Parathyroid adenoma (tissue), 2 donors: ENCODE measurements at regions not wholly inside any gene's neighbourhood (a gene's known extent, or its start where the extent isn't known, plus 50 kb on each side); places are given as distances from the start of the nearest gene placed in this dataset.

Experiments used
- H2AFZ ChIP-seq: fragments of 300-600 bp; sonication (generic); one replicate; pipeline ENCODE4 v1.7.0; 2017; ENCODE audit warnings: antibody characterized with exemption, mild to moderate bottlenecking
- H3K27ac ChIP-seq: fragments of 300-600 bp; sonication (generic); one replicate; pipeline ENCODE4 v1.7.0; 2017
- H3K27me3 ChIP-seq: fragments of 300-600 bp; sonication (generic); one replicate; pipeline ENCODE4 v1.7.0; 2017; ENCODE audit warnings: low read length; ENCODE audit not compliant: control insufficient read depth, insufficient read depth
- H3K36me3 ChIP-seq: fragments of 300-600 bp; sonication (generic); one replicate; pipeline ENCODE4 v1.7.0; 2017; ENCODE audit warnings: low read length; ENCODE audit not compliant: control insufficient read depth, insufficient read depth
- H3K4me1 ChIP-seq: fragments of 300-600 bp; sonication (generic); one replicate; pipeline ENCODE4 v1.7.0; 2017; ENCODE audit warnings: control low read depth
- H3K4me2 ChIP-seq: fragments of 300-600 bp; sonication (generic); one replicate; pipeline ENCODE4 v1.7.0; 2017; ENCODE audit warnings: low read length
- H3K4me3 ChIP-seq: fragments of 300-600 bp; sonication (generic); one replicate; pipeline ENCODE4 v1.7.0; 2017; ENCODE audit warnings: low read depth, low read length
- H3K79me2 ChIP-seq: fragments of 300-600 bp; sonication (generic); one replicate; pipeline ENCODE4 v1.7.0; 2017; ENCODE audit warnings: control low read depth
- H3K9ac ChIP-seq: fragments of 300-600 bp; sonication (generic); one replicate; pipeline ENCODE4 v1.7.0; 2017; ENCODE audit warnings: mild to moderate bottlenecking
- H3K9me3 ChIP-seq: fragments of 300-600 bp; sonication (generic); one replicate; pipeline ENCODE4 v1.7.0; 2017; ENCODE audit warnings: low read length; ENCODE audit not compliant: control insufficient read depth
- CTCF ChIP-seq: fragments of 300-600 bp; sonication (generic); IDR thresholded peaks from one replicate; pipeline ENCODE4 v1.7.0; 2017; ENCODE audit warnings: antibody characterized with exemption, mild to moderate bottlenecking
- donor health status: primary hyperparathyroidism.

DNA sequence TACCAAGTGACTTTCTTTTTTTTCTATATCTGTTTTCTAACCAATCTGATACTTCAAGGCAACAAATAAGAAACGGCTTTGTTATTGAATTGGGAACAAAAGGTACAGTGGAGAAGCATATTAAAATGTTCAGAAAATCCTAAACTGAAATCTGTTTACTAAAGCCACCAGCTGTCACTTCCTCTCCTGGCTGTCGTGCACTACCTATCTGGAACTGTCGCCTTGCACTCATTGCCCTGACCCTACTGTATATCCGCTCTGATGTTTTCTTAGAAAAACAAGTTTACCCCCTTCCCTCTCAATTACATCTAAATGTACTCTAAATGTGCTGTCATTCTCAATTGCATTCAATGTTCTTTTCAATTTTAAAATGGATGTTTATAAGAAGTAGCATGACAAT is 439.8 kb upstream of the ARRDC4 start:
- H3K4me2 ChIP-seq: no peak overlapping the region
- no peaks in the 10 kb centered on the region for H3K79me2 ChIP-seq
- no peaks in the 10 kb centered on the region for H3K4me1 ChIP-seq
- H3K27ac ChIP-seq: no peak overlapping the region
- H3K9me3 ChIP-seq: no peaks in the 10 kb centered on the region
- no peak for TF ChIP-seq CTCF
- no peaks in the 10 kb centered on the region for H3K36me3 ChIP-seq
- H3K4me3 ChIP-seq: no peak overlapping the region
- no peak overlapping the region for H3K9ac ChIP-seq
- H2AFZ ChIP-seq: no peak overlapping the region
- H3K27me3 ChIP-seq: no peaks in the 10 kb centered on the region

GRCh38 chr15:97521381-97522285 is 438.9 kb upstream of the ARRDC4 start:
- no peaks in the 10 kb centered on the region for H3K9me3 ChIP-seq
- no peaks in the 10 kb centered on the region for H3K79me2 ChIP-seq
- no peak overlapping the region for H2AFZ ChIP-seq
- no peaks in the 10 kb centered on the region for H3K4me1 ChIP-seq
- no peak for TF ChIP-seq CTCF
- no peak overlapping the region for H3K9ac ChIP-seq
- H3K36me3 ChIP-seq: no peaks in the 10 kb centered on the region
- H3K4me2 ChIP-seq: no peak overlapping the region
- H3K27me3 ChIP-seq: no peaks in the 10 kb centered on the region
- no peak overlapping the region for H3K27ac ChIP-seq
- no peak overlapping the region for H3K4me3 ChIP-seq

DNA sequence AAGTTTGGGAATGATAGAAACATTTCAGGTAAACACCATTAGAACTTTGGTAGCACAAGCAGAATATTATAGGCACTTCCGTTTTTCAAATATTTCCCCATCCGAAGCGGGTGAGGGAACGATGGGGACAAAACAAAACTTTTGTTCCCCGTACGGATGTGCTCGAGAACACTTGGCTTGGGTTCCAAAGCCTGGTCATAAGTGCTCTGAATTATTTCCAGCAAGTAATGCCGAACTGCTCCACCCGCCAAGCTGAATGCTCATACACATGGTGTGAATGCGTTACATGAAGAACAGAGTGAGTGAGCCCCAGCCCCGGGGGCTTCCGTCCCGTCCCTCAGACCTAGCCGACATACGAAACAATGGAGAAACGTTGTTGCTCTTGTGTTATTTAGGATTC is 438.2 kb upstream of the ARRDC4 start:
- TF ChIP-seq CTCF: no peak
- Histone ChIP-seq H3K4me1 (no peaks in the 10 kb centered on the region), H3K79me2 (no peaks in the 10 kb centered on the region), H3K9ac (no peak overlapping the region), H3K4me3 (no peak overlapping the region), H3K36me3 (no peaks in the 10 kb centered on the region), H3K9me3 (no peaks in the 10 kb centered on the region), H3K4me2 (no peak overlapping the region), H2AFZ (no peak overlapping the region), H3K27me3 (no peaks in the 10 kb centered on the region), H3K27ac (no peak overlapping the region)

DNA sequence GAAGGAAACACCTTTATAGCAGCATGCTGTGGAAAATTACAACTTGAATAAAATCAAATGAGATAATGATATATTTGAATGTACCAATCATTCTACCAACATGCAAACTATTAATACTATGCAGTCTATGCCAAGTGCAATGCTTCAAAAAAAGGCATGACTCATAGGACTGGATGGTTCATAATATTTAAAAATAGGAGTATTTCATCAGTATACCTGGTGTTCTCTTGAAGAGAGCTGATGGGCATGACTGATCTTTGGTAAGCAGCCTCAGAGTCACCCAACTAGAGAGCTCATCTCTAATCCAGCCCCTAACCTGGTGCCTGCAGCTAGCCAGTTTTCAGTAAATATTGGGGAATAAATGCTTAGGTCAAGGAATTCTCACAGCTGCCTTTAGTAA is 434.7 kb upstream of the ARRDC4 start:
- Histone ChIP-seq H3K4me3 (no peak overlapping the region), H3K9ac (no peak overlapping the region), H3K79me2 (no peaks in the 10 kb centered on the region), H3K36me3 (no peaks in the 10 kb centered on the region), H3K4me2 (no peak overlapping the region), H2AFZ (no peak overlapping the region), H3K27me3 (no peaks in the 10 kb centered on the region), H3K27ac (no peak overlapping the region), H3K9me3 (no peaks in the 10 kb centered on the region), H3K4me1 (no peaks in the 10 kb centered on the region)
- TF ChIP-seq CTCF: no peak

DNA sequence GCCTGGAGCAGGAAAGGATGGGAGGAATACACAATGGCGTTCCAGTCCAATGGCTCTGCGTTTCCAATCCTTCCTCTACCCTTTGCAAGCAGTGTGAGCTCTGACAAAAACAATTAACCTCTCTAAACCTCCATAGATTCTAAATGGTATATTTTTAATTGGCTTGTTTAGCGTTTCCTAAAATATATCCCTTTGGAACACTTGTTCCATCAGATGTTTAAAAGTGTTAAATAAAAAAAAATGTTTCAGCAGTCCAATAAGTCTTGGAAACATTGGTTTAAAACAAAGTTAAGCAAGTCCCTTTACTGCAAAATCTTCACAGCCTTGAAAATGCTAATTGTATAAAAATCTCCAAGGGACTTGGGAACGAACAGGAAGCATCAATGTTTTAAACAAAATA is 432.3 kb upstream of the ARRDC4 start:
- Histone ChIP-seq H3K4me3 (no peak overlapping the region), H3K79me2 (no peaks in the 10 kb centered on the region), H3K36me3 (no peaks in the 10 kb centered on the region), H3K9ac (no peak overlapping the region), H3K4me1 (no peaks in the 10 kb centered on the region), H3K27ac (no peak overlapping the region), H3K27me3 (no peaks in the 10 kb centered on the region), H2AFZ (no peak overlapping the region), H3K9me3 (no peaks in the 10 kb centered on the region), H3K4me2 (no peak overlapping the region)
- no peak for TF ChIP-seq CTCF
